Mammary epithelial cell (primary cell): ENCODE measurements at regions not wholly inside any gene's neighbourhood (a gene's known extent, or its start where the extent isn't known, plus 50 kb on each side); places are given as distances from the start of the nearest gene placed in this dataset.

ENCODE experiments used
- EZH2 ChIP-seq: IDR thresholded peaks from 2 replicates; pipeline ENCODE4 v1.6.1; 2012; ENCODE audit warnings: low read length, inconsistent platforms, borderline replicate concordance
- TF ChIP-seq, protein P1 (sequence below), 2 donors: IDR thresholded peaks in 1 of 2; conservative IDR thresholded peaks in 1 of 2; 2 replicates each; pipeline ENCODE4 v1.5.1; 2011 to 2012; ENCODE audit warnings: inconsistent platforms in 2 of 2, low read length in 2 of 2, mild to moderate bottlenecking in 2 of 2, control low read depth in 1 of 2, low read depth in 1 of 2; ENCODE audit not compliant: insufficient read depth in 1 of 2; ENCODE audit errors: extremely low read depth in 1 of 2

GRCh38 chr20:18907353-18907752 lies 93.8 kb downstream of the SCP2D1 start:
- TF ChIP-seq, protein P1, sequence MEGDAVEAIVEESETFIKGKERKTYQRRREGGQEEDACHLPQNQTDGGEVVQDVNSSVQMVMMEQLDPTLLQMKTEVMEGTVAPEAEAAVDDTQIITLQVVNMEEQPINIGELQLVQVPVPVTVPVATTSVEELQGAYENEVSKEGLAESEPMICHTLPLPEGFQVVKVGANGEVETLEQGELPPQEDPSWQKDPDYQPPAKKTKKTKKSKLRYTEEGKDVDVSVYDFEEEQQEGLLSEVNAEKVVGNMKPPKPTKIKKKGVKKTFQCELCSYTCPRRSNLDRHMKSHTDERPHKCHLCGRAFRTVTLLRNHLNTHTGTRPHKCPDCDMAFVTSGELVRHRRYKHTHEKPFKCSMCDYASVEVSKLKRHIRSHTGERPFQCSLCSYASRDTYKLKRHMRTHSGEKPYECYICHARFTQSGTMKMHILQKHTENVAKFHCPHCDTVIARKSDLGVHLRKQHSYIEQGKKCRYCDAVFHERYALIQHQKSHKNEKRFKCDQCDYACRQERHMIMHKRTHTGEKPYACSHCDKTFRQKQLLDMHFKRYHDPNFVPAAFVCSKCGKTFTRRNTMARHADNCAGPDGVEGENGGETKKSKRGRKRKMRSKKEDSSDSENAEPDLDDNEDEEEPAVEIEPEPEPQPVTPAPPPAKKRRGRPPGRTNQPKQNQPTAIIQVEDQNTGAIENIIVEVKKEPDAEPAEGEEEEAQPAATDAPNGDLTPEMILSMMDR (conservative IDR thresholded peaks at IDR 0.05 in 1 of 2, IDR thresholded peaks at IDR 0.05 in 1 of 2; ENCODE audit: extremely low read depth in 1 of 2, insufficient read depth in 1 of 2, low read depth in 1 of 2, low read length in 2 of 2) = no peak
- no peak for TF ChIP-seq EZH2
